ENCODE measurements at regions not wholly inside any gene's neighbourhood (a gene's known extent, or its start where the extent isn't known, plus 50 kb on each side); places are given as distances from the start of the nearest gene placed in this dataset.

GRCh38 chr18:47574966-47575365, 323.5 kb upstream of the SKOR2 start:
- ATAC-seq (no peak), FAIRE-seq (no peak), DNase-seq (ENCODE audit: extremely low read depth in 1 of 4, low spot score in 3 of 4) (no peak)
- Histone ChIP-seq H3K4me2 (ENCODE audit: insufficient read depth, low read length) (no peak overlapping the region), H3K9me3 (replicated peaks; ENCODE audit: control insufficient read depth, insufficient read depth, low read depth, low read length) (no peaks in the 10 kb centered on the region), H4K20me1 (replicated peaks; ENCODE audit: control insufficient read depth, insufficient read depth, low read length) (no peaks in the 10 kb centered on the region), H3K79me2 (ENCODE audit: control insufficient read depth, insufficient read depth, low read length) (no peaks in the 10 kb centered on the region), H3K27ac (ENCODE audit: extremely low read depth, low read depth, low read length) (no peak overlapping the region), H3K9me1 (ENCODE audit: control insufficient read depth, insufficient read depth, low read length) (no peaks in the 10 kb centered on the region), H3K4me1 (replicated peaks in 1 of 2; ENCODE audit: control insufficient read depth in 2 of 2, insufficient read depth in 2 of 2, low read length in 2 of 2) (no peaks in the 10 kb centered on the region), H3K4me3 (no peak overlapping the region), H3K36me3 (ENCODE audit: control insufficient read depth, insufficient read depth, low read length) (no peaks in the 10 kb centered on the region), H2AFZ (ENCODE audit: low read depth, low read length) (no peak overlapping the region), H3K9ac (ENCODE audit: insufficient read depth in 1 of 2, low read depth in 2 of 2, low read length in 2 of 2) (no peak overlapping the region), H3K27me3 (ENCODE audit: control insufficient read depth in 2 of 2, insufficient read depth in 2 of 2, low read length in 2 of 2) (peaks cover 0 to 7% of the 10 kb centered on the region in 2 experiments; a peak in 2 of 5 replicates)
- BruUV-seq (replicated peaks), result no TSS peak
- intact Hi-C loops (cut with micrococcal nuclease), result no loop called here
- POLR2A ChIA-PET, result no interaction called here
- 0% methylated on average over 4 of the region's 6 CpGs for WGBS (ENCODE audit: insufficient coverage, low coverage, missing lambda C conversion rate)
- in situ Hi-C loops (cut with MboI), result no loop called here
- TF ChIP-seq ZBTB7A (IDR thresholded peaks at IDR 0.05; ENCODE audit: borderline replicate concordance, control insufficient read depth, low read depth, low read length), result no peak
- CTCF ChIA-PET (ENCODE audit: low intra/inter-chr PET ratio), result no interaction called here

DNA sequence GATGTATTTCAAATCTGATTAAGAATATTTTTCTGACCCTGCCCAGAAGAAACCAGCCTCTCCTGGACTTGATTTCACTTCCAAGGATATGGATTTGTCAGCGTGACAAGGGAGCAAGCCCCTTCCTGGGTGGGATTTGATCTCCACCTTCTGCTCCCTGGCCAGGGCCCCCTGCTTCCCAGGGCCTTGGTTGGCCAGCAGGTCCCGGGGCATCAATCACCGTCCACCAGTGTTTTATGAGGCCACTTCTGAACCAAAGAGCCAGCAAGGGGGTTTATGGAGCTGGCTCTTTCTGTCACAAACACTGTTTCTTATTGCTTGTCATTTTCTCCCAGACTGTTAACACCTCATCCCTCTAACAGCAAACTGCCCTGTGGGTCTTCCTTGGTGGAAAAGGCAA, 320.5 kb upstream of the SKOR2 start:
- POLR2A ChIA-PET, result no interaction called here
- Histone ChIP-seq H3K4me2 (ENCODE audit: insufficient read depth, low read length) (no peak overlapping the region), H2AFZ (ENCODE audit: low read depth, low read length) (no peak overlapping the region), H3K79me2 (ENCODE audit: control insufficient read depth, insufficient read depth, low read length) (no peaks in the 10 kb centered on the region), H4K20me1 (replicated peaks; ENCODE audit: control insufficient read depth, insufficient read depth, low read length) (no peaks in the 10 kb centered on the region), H3K9me3 (replicated peaks; ENCODE audit: control insufficient read depth, insufficient read depth, low read depth, low read length) (no peaks in the 10 kb centered on the region), H3K36me3 (ENCODE audit: control insufficient read depth, insufficient read depth, low read length) (no peaks in the 10 kb centered on the region), H3K27me3 (ENCODE audit: control insufficient read depth in 2 of 2, insufficient read depth in 2 of 2, low read length in 2 of 2) (peaks cover 0 to 4% of the 10 kb centered on the region in 2 experiments; a peak in 2 of 5 replicates), H3K9ac (ENCODE audit: insufficient read depth in 1 of 2, low read depth in 2 of 2, low read length in 2 of 2) (no peak overlapping the region), H3K4me3 (no peak overlapping the region), H3K4me1 (replicated peaks in 1 of 2; ENCODE audit: control insufficient read depth in 2 of 2, insufficient read depth in 2 of 2, low read length in 2 of 2) (no peaks in the 10 kb centered on the region), H3K9me1 (ENCODE audit: control insufficient read depth, insufficient read depth, low read length) (no peaks in the 10 kb centered on the region), H3K27ac (ENCODE audit: extremely low read depth, low read depth, low read length) (no peak overlapping the region)
- CTCF ChIA-PET (ENCODE audit: low intra/inter-chr PET ratio), result no interaction called here
- ATAC-seq, result no peak
- no peak for DNase-seq (ENCODE audit: extremely low read depth in 1 of 4, low spot score in 3 of 4)
- BruUV-seq (replicated peaks), result no TSS peak
- in situ Hi-C loops (cut with MboI) (no loop called here), intact Hi-C loops (cut with micrococcal nuclease) (no loop called here)
- WGBS (ENCODE audit: insufficient coverage, low coverage, missing lambda C conversion rate), result 0% methylated on average over 1 of the region's 3 CpGs
- no peak for FAIRE-seq
- TF ChIP-seq FOXK2 (conservative IDR thresholded peaks at IDR 0.05 in 1 of 2, IDR thresholded peaks at IDR 0.05 in 1 of 2; ENCODE audit: low read depth in 2 of 2) (no peak), PHB (CRISPR knock-in tag; IDR thresholded peaks at IDR 0.05) (no peak), NCOA1 (IDR thresholded peaks at IDR 0.05; ENCODE audit: low read depth) (no peak), ZNF140 (CRISPR knock-in tag; IDR thresholded peaks at IDR 0.05) (no peak), MTA2 (IDR thresholded peaks at IDR 0.05; ENCODE audit: low read depth) (no peak), ZNF384 (IDR thresholded peaks at IDR 0.05; ENCODE audit: low read depth, low read length) (no peak), ZFP36 (IDR thresholded peaks at IDR 0.05; ENCODE audit: low read depth, low read length, partially characterized antibody) (no peak), ZNF217 (CRISPR knock-in tag; IDR thresholded peaks at IDR 0.05) (no peak), FOXP1 (CRISPR knock-in tag; IDR thresholded peaks at IDR 0.05) (no peak)
- TF ChIP-seq, protein P1, sequence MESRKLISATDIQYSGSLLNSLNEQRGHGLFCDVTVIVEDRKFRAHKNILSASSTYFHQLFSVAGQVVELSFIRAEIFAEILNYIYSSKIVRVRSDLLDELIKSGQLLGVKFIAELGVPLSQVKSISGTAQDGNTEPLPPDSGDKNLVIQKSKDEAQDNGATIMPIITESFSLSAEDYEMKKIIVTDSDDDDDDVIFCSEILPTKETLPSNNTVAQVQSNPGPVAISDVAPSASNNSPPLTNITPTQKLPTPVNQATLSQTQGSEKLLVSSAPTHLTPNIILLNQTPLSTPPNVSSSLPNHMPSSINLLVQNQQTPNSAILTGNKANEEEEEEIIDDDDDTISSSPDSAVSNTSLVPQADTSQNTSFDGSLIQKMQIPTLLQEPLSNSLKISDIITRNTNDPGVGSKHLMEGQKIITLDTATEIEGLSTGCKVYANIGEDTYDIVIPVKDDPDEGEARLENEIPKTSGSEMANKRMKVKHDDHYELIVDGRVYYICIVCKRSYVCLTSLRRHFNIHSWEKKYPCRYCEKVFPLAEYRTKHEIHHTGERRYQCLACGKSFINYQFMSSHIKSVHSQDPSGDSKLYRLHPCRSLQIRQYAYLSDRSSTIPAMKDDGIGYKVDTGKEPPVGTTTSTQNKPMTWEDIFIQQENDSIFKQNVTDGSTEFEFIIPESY (CRISPR knock-in tag; IDR thresholded peaks at IDR 0.05), result no peak
- TF ChIP-seq, protein P2, sequence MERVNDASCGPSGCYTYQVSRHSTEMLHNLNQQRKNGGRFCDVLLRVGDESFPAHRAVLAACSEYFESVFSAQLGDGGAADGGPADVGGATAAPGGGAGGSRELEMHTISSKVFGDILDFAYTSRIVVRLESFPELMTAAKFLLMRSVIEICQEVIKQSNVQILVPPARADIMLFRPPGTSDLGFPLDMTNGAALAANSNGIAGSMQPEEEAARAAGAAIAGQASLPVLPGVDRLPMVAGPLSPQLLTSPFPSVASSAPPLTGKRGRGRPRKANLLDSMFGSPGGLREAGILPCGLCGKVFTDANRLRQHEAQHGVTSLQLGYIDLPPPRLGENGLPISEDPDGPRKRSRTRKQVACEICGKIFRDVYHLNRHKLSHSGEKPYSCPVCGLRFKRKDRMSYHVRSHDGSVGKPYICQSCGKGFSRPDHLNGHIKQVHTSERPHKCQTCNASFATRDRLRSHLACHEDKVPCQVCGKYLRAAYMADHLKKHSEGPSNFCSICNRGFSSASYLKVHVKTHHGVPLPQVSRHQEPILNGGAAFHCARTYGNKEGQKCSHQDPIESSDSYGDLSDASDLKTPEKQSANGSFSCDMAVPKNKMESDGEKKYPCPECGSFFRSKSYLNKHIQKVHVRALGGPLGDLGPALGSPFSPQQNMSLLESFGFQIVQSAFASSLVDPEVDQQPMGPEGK (CRISPR knock-in tag; IDR thresholded peaks at IDR 0.05; ENCODE audit: borderline replicate concordance), result no peak
- TF ChIP-seq, protein P3, sequence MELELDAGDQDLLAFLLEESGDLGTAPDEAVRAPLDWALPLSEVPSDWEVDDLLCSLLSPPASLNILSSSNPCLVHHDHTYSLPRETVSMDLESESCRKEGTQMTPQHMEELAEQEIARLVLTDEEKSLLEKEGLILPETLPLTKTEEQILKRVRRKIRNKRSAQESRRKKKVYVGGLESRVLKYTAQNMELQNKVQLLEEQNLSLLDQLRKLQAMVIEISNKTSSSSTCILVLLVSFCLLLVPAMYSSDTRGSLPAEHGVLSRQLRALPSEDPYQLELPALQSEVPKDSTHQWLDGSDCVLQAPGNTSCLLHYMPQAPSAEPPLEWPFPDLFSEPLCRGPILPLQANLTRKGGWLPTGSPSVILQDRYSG (tag; conservative IDR thresholded peaks at IDR 0.05; ENCODE audit: low read depth), result no peak

Data from K562 (cell line).